GM12874 (cell line): ENCODE measurements at regions not wholly inside any gene's neighbourhood (a gene's known extent, or its start where the extent isn't known, plus 50 kb on each side); places are given as distances from the start of the nearest gene placed in this dataset.

Experiments
- CTCF ChIP-seq: IDR thresholded peaks from 2 replicates; pipeline ENCODE4 v1.5.1; 2011; ENCODE audit warnings: low read depth, mild to moderate bottlenecking, control low read depth, low read length, moderate library complexity; ENCODE audit not compliant: insufficient read depth

- no peak for TF ChIP-seq CTCF
Observed at GRCh38 chr5:120852222-120852860, 388.2 kb downstream of the PRR16 start.

- TF ChIP-seq CTCF = no peak
Observed at GRCh38 chr5:120866997-120867396, 402.9 kb downstream of the PRR16 start.

- no peak for TF ChIP-seq CTCF
Observed at GRCh38 chr5:120869831-120870230, 405.7 kb downstream of the PRR16 start.

GRCh38 chr5:120872297-120872696 is 408.2 kb downstream of the PRR16 start:
- TF ChIP-seq CTCF = no peak

- no peak for TF ChIP-seq CTCF
Observed at GRCh38 chr5:120873083-120873482, 409.0 kb downstream of the PRR16 start.

- TF ChIP-seq CTCF = no peak
Observed at GRCh38 chr5:120874081-120874862, 410.2 kb downstream of the PRR16 start.

- no peak for TF ChIP-seq CTCF
Observed at GRCh38 chr5:120882038-120882775, 418.1 kb downstream of the PRR16 start.
